Mesodermal cell (in vitro differentiated cells): ENCODE measurements at regions not wholly inside any gene's neighbourhood (a gene's known extent, or its start where the extent isn't known, plus 50 kb on each side); places are given as distances from the start of the nearest gene placed in this dataset.
A peak's percentile ranks its signal among the peaks of the same experiment; 100 is the strongest.

Experiments
- H3K27ac ChIP-seq: 2 replicates; pipeline ENCODE4 v1.7.0; 2013; ENCODE audit warnings: mild to moderate bottlenecking, low read depth, low read length, moderate library complexity; ENCODE audit not compliant: severe bottlenecking
- H3K36me3 ChIP-seq: 2 replicates; pipeline ENCODE4 v1.7.1; 2013; ENCODE audit warnings: mild to moderate bottlenecking, low read length, moderate library complexity; ENCODE audit not compliant: control insufficient read depth, insufficient read depth
- H3K4me1 ChIP-seq: one replicate; pipeline ENCODE4 v1.7.1; 2013; ENCODE audit warnings: mild to moderate bottlenecking, low read length; ENCODE audit not compliant: insufficient read depth, control insufficient read depth, poor library complexity, severe bottlenecking
- H3K4me3 ChIP-seq: 2 replicates; pipeline ENCODE4 v1.7.0; 2013; ENCODE audit warnings: low read length, control low read depth, mild to moderate bottlenecking; ENCODE audit not compliant: insufficient read depth, poor library complexity, severe bottlenecking; ENCODE audit errors: extremely low read depth
- H3K9me3 ChIP-seq: 2 replicates; pipeline ENCODE4 v1.7.1; 2013; ENCODE audit warnings: mild to moderate bottlenecking, low read length, moderate library complexity; ENCODE audit not compliant: control insufficient read depth
- WGBS, 2 experiments: methylation state at CpG; one replicate each; pipeline ENCODE4 v1.1.5; 2013; ENCODE audit warnings: missing lambda C conversion rate in 2 of 2; ENCODE audit not compliant: insufficient coverage in 2 of 2; 5-methylcytosine and 5-hydroxymethylcytosine counted together

DNA sequence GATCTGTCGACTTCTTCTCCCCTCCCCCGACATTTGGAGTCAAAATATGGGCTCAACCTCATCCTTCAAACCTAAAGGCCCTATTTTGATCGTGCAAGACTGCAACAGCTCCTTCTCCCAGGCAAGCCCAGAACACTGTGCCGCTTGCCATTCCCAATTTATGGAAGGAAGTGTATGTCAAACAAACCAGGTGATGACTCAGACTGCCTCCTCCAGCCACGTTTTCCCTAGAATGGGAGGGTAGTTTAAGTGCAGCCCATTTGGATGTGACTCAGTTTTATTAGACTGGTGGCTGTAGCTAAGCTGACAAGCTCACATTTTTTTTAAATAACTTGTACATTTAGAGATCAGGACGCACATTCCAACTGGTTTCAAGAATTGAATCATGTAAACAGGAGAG lies 570.4 kb upstream of the DIPK2B start:
- Histone ChIP-seq H3K4me3 (peak overlapping the region; percentile 40), H3K9me3 (no peaks in the 10 kb centered on the region), H3K36me3 (peaks cover 6% of the 10 kb centered on the region), H3K4me1 (peaks cover 31% of the 10 kb centered on the region), H3K27ac (peak overlapping the region; percentile 72)
- WGBS, 2 experiments, result 67 to 100% methylated on average over 2 of the region's 6 CpGs

DNA sequence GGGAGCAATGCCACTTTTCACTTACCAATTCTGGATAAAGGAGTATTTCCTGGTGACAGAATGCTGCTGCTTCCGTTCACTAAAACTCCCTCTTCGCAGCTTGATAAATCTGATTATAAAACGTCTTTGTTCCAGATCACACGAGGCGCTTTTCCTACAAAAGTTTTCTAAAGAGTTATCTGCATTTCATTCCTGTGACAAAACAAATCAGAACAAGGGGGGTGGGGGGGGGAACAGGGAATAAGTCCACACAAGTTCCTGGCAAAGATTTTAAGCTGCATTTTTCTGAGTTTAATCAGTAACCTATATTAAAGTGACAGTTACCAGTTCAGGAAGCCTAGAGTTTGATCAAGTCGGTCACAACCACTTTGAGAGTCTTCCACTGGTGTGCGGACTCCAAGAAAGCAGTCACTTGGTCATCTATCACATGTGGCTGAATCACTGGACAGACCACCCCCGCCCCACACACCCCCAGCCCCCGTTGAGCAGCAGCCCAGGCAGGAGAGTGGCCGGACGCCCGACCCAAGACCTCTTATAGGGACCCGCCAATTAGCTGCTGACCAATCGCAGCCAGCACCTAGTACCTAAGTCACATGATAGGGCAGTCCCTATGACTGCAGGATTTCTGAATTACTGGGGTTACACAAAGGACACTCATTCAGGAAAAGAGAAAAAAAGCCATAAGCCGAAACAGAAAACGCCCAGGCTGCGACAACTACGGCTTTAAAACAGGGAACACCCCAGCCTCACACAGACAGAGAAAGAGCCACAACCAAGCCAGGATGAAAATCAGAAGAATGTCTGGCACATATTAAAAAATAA lies 569.3 kb upstream of the DIPK2B start:
- H3K9me3 ChIP-seq, result no peaks in the 10 kb centered on the region
- H3K4me1 ChIP-seq, result peaks cover 24% of the 10 kb centered on the region
- peak overlapping the region; percentile 67 for H3K27ac ChIP-seq
- H3K36me3 ChIP-seq, result peaks cover 14% of the 10 kb centered on the region
- H3K4me3 ChIP-seq, result peak overlapping the region; percentile 40
- 80% methylated on average over 1 of the region's 18 CpGs; no CpG with 5 or more reads in 1 of the 2 experiments for WGBS, 2 experiments

DNA sequence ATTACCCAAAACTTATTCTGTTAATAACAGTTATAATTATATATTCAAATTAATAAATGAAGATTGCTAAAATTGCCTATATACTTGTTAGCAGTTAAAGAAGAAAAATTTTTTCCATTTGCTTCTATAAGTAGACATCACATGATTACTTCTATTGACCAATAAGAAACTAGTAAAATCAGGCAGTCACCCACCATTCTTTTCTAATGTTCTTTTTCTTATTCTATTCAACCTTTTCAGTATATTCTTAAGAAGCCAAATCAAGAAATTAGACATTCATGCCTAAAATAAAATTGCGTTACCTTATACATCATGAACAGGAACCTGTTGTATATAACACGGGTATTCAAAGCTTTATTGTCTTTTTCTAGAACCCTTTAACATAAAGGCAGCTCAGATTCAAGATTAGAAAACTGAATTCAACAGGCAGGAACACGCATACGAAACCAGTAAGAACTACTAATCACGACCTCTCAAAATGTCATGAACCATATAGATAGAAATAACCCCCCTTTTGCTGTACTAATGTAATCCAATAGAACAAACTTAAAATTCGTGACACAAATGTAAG lies 568.1 kb upstream of the DIPK2B start:
- peaks cover 14% of the 10 kb centered on the region for H3K36me3 ChIP-seq
- H3K27ac ChIP-seq, result no peak overlapping the region
- H3K4me1 ChIP-seq, result peaks cover 15% of the 10 kb centered on the region
- H3K9me3 ChIP-seq, result no peaks in the 10 kb centered on the region
- WGBS, 2 experiments, result 83 to 90% methylated on average over 2 to 3 of the region's 6 CpGs
- H3K4me3 ChIP-seq, result peak overlapping the region; percentile 40

DNA sequence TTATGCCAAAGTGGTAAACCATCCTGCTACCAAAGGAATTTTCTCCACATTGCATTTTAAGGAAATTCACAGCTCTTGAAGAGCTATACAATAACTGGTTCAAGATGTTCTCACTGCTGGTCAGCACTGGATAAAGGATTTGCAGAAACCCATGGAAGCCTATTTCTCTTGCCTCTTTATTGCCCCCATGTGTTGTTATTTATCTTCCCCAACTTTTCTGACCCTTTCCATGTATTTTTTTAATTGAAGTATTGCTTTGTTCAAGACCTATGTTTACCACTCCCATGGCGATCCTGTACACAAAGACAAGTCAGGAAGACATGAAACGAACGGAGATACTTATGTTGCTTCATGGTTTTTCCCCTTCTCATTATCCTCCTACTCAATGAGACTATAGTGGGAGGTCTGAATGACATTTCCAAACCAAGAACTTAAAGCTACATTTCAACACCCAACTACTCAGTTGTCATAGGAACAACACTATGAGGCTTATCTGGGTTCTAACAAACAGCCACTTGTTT lies 566.4 kb upstream of the DIPK2B start:
- H3K27ac ChIP-seq, result peak overlapping the region; percentile 53
- WGBS, 2 experiments, result 80% methylated on average over 2 of the region's 3 CpGs; no CpG with 5 or more reads in 1 of the 2 experiments
- H3K9me3 ChIP-seq, result no peaks in the 10 kb centered on the region
- H3K4me1 ChIP-seq, result peaks cover 6% of the 10 kb centered on the region
- peak overlapping the region; percentile 33 for H3K4me3 ChIP-seq
- peaks cover 28% of the 10 kb centered on the region for H3K36me3 ChIP-seq

DNA sequence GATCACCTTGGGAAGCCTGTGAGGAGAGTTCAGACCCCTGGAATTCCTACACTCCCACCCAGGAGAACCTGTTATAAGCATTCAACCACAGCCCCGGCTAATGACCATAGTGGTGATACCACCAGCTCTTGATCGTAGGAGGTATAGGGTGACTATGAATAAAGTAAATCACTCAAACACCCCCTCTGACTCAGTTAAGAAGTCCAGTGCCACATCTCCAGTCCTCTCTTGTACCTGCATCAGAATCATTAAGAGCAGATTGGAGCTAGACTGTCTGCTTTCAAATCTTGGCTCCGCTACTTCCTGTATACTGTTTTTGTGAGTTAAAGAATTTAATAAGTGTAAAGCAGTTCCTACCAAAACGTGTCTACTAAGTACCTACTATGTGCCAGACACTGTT lies 565.1 kb upstream of the DIPK2B start:
- Histone ChIP-seq H3K4me1 (peaks cover 8% of the 10 kb centered on the region), H3K27ac (no peak overlapping the region), H3K9me3 (no peaks in the 10 kb centered on the region), H3K36me3 (peaks cover 32% of the 10 kb centered on the region), H3K4me3 (peak overlapping the region; percentile 2)
- WGBS, 2 experiments, result no CpG with 5 or more reads among the region's 4 CpGs

DNA sequence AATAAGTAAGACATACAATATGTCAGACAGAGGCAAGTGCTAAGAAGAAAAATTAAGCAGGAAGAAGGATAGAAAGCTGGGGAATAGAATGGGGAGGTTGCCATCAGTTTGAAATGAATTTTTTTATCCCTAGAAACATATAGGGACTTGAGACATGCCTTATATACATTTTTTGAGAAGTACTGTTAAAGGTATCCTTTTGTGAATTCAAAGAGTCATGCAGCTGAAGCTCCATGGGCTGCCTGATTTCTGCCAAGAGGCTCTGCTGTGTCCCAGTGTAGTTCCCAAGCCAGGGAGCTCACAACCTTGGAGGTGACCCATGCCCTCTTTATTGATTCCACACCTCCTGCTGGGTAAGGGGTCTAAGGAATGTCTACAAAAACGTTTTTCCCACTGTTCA lies 564.6 kb upstream of the DIPK2B start:
- H3K36me3 ChIP-seq, result peaks cover 37% of the 10 kb centered on the region
- peaks cover 12% of the 10 kb centered on the region for H3K4me1 ChIP-seq
- H3K9me3 ChIP-seq, result no peaks in the 10 kb centered on the region
- no CpG with 5 or more reads among the region's 1 CpG for WGBS, 2 experiments
- H3K4me3 ChIP-seq, result no peak overlapping the region
- no peak overlapping the region for H3K27ac ChIP-seq

DNA sequence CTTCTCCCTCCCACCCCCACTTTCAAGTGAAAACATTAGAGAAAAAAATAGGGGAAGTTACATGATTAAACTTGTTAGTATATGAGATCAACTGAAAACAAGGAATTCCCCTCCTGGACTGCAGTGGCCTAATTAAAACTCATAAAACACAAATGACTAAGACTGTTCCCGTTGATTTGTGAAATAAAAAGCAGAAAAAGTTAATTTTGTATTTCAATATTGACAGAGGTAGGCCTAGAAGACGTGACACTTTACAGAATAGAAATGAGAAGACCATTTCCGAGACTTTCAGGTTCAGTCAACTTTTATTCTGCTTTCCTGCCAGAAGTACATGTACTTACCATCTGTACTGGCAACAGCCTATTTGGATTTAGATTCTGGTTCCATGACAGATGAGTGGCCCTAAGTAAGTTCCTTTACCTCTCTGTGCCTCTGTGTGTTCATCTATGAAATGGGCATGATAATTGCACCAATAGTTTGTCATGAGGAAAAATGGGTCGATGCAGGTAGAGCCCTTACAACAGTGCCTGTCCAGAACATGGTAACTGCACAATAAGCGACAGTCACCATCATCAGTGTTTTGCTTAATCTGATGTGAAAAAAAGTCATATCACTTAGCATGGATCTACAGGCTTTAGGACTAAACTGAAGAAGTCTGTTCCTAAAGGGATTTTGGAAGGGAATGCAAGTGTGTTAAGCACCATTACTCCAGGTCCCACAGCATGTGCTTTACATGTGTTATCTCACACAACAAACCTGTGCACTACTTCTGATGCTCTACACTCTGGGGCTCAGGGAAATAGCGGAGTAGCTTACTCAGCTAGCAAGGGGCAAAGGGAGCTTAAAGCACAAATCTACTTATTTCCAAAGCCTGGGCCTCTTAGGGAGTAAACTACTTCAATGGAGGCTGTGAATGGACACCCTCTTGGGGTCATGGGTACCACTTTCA lies 562.3 kb upstream of the DIPK2B start:
- Histone ChIP-seq H3K4me3 (no peak overlapping the region), H3K9me3 (no peaks in the 10 kb centered on the region), H3K36me3 (peaks cover 41% of the 10 kb centered on the region), H3K4me1 (peaks cover 31% of the 10 kb centered on the region), H3K27ac (peak overlapping the region; percentile 29)
- 73% methylated on average over 2 of the region's 6 CpGs; no CpG with 5 or more reads in 1 of the 2 experiments for WGBS, 2 experiments

DNA sequence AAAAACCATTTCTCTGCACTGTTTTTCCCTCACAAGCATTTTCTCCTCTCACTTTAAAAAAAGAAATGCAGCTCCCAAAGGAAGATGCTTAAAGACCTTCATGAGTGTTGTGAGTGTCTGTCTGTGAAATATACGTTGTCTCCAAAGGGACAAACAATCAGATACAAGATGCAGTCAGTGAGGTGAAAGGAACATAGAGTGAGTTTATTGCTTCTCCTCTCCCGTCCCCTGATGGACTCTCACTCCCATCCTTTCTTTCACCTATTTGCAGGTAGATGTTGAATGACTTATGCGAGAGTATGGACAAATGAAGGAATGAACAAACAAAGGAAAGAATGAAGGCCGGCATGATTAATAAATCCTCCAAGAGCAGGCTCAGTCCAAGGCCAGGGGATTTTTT lies 561.2 kb upstream of the DIPK2B start:
- Histone ChIP-seq H3K4me1 (peaks cover 39% of the 10 kb centered on the region), H3K27ac (no peak overlapping the region), H3K4me3 (no peak overlapping the region), H3K36me3 (peaks cover 41% of the 10 kb centered on the region), H3K9me3 (no peaks in the 10 kb centered on the region)
- WGBS, 2 experiments, result 80% methylated on average over 1 of the region's 4 CpGs; no CpG with 5 or more reads in 1 of the 2 experiments

DNA sequence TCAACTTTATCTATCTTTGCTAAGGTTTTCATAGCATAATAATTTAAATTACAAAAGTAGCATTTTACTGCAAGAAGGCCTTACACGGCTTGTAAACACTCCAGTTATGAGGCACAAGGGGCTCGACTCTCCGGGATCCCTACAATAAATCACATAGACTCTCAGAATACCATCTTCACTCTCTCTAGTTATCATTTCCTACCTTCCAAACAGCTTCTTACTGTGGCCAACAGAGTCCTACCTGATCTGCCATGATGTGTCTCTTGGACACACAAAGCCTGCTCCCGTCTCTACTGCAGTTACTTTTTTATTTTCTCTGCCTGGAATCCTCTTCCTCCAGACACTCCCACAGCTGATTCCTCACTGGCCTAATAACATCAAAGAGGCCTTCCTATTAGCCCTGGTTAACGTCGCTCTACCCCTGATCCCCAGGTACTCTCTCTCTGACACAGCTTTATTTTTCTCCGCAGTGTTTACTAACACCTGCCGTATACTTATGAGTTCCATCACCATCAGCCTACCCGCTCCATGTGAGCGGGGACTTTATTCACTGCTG lies 559.6 kb upstream of the DIPK2B start:
- H3K36me3 ChIP-seq, result peaks cover 37% of the 10 kb centered on the region
- no peaks in the 10 kb centered on the region for H3K9me3 ChIP-seq
- no peak overlapping the region for H3K4me3 ChIP-seq
- H3K4me1 ChIP-seq, result peaks cover 39% of the 10 kb centered on the region
- peak overlapping the region; percentile 36 for H3K27ac ChIP-seq
- whole genome bisulfite sequencing, 2 experiments, result 96 to 100% methylated on average over 3 to 4 of the region's 10 CpGs
